WTC11 (cell line): ENCODE measurements at regions not wholly inside any gene's neighbourhood (a gene's known extent, or its start where the extent isn't known, plus 50 kb on each side); places are given as distances from the start of the nearest gene placed in this dataset.

Source experiments
- ATAC-seq: fragments of 200-7000 bp; cut with Tn5 transposase; 2 replicates; pipeline ENCODE4 v1.10.0; 2021; ENCODE audit warnings: mild to moderate bottlenecking, moderate library complexity
- CTCF ChIA-PET: fragments of 300-600 bp; sonication (Branson Sonifier 250); formaldehyde crosslinking; loops from one replicate; lab custom pipeline; 2021; ENCODE audit warnings: antibody characterized with exemption; lab: Charles Lee
- POLR2A ChIA-PET: fragments of 350-600 bp; sonication (Branson Sonifier 250); formaldehyde crosslinking; loops from one replicate; lab custom pipeline; 2021; ENCODE audit warnings: antibody characterized with exemption; lab: Charles Lee
- DNase-seq: peaks from one replicate; pipeline ENCODE4 v3.0.0; 2021; ENCODE audit warnings: low spot score
- H3K27ac Mint-ChIP-seq: 2 replicates; pipeline ENCODE4 v1.8.0; 2021; ENCODE audit warnings: mixed read lengths
- H3K27me3 Mint-ChIP-seq: 2 replicates; pipeline ENCODE4 v1.8.0; 2021; ENCODE audit warnings: low read depth, mild to moderate bottlenecking, moderate library complexity, mixed read lengths
- H3K36me3 Mint-ChIP-seq: 2 replicates; pipeline ENCODE4 v1.8.0; 2021; ENCODE audit warnings: mixed read lengths
- H3K4me1 Mint-ChIP-seq: 2 replicates; pipeline ENCODE4 v1.8.0; 2022; ENCODE audit warnings: mixed read lengths
- H3K4me3 Mint-ChIP-seq: 2 replicates; pipeline ENCODE4 v1.8.0; 2021; ENCODE audit warnings: mild to moderate bottlenecking, moderate library complexity, mixed read lengths
- H3K9me3 Mint-ChIP-seq: 2 replicates; pipeline ENCODE4 v1.8.0; 2021; ENCODE audit warnings: mixed read lengths
- CBFB ChIP-seq: sonication (generic); formaldehyde crosslinking; IDR thresholded peaks from 2 replicates; pipeline ENCODE4 v1.8.1; 2022; ENCODE audit warnings: mild to moderate bottlenecking, low read depth, missing genetic modification reagents
- CREB1 ChIP-seq: sonication (generic); formaldehyde crosslinking; IDR thresholded peaks from 2 replicates; pipeline ENCODE4 v1.8.0; 2023; ENCODE audit warnings: mild to moderate bottlenecking, missing genetic modification reagents
- EMX1 ChIP-seq: fragments of 250-450 bp; sonication (Bioruptor Pico); IDR thresholded peaks from 2 replicates; pipeline ENCODE4 v1.8.0; 2021; ENCODE audit warnings: mild to moderate bottlenecking
- ESRRA ChIP-seq: sonication (generic); formaldehyde crosslinking; IDR thresholded peaks from 2 replicates; pipeline ENCODE4 v1.8.1; 2022; ENCODE audit warnings: mild to moderate bottlenecking, missing genetic modification reagents, borderline replicate concordance
- FOXK1 ChIP-seq: sonication (generic); formaldehyde crosslinking; IDR thresholded peaks from 2 replicates; pipeline ENCODE4 v1.8.0; 2022; ENCODE audit warnings: mild to moderate bottlenecking, moderate library complexity, missing genetic modification reagents
- GABPB1 ChIP-seq: sonication (generic); formaldehyde crosslinking; IDR thresholded peaks from 2 replicates; pipeline ENCODE4 v1.8.1; 2023; ENCODE audit warnings: mild to moderate bottlenecking, missing genetic modification reagents
- HMGA2 ChIP-seq: fragments of 250-450 bp; sonication (Bioruptor Pico); IDR thresholded peaks from 2 replicates; pipeline ENCODE4 v1.4.0; 2021; ENCODE audit warnings: mild to moderate bottlenecking, moderate library complexity
- JUN ChIP-seq: sonication (generic); formaldehyde crosslinking; IDR thresholded peaks from 2 replicates; pipeline ENCODE4 v1.8.0; 2023; ENCODE audit warnings: mild to moderate bottlenecking, missing genetic modification reagents
- NR2C2 ChIP-seq: sonication (generic); formaldehyde crosslinking; IDR thresholded peaks from 2 replicates; pipeline ENCODE4 v1.8.0; 2022; ENCODE audit warnings: mild to moderate bottlenecking, missing genetic modification reagents
- TCF7 ChIP-seq: sonication (generic); formaldehyde crosslinking; IDR thresholded peaks from 2 replicates; pipeline ENCODE4 v1.8.0; 2022; ENCODE audit warnings: mild to moderate bottlenecking, low read depth, missing genetic modification reagents, moderate library complexity
- TP53 ChIP-seq: sonication (generic); formaldehyde crosslinking; IDR thresholded peaks from 2 replicates; pipeline ENCODE4 v1.8.1; 2023; ENCODE audit warnings: mild to moderate bottlenecking, missing genetic modification reagents
- ZNF121 ChIP-seq: sonication (generic); formaldehyde crosslinking; IDR thresholded peaks from 2 replicates; pipeline ENCODE4 v1.8.0; 2023; ENCODE audit warnings: missing genetic modification reagents
- ZNF317 ChIP-seq: sonication (generic); formaldehyde crosslinking; IDR thresholded peaks from 2 replicates; pipeline ENCODE4 v1.8.1; 2023; ENCODE audit warnings: low read depth, mild to moderate bottlenecking, moderate library complexity, missing genetic modification reagents, borderline replicate concordance
- ZNF416 ChIP-seq: fragments of 250-450 bp; sonication (Bioruptor Pico); IDR thresholded peaks from 2 replicates; pipeline ENCODE4 v1.9.0; 2021; ENCODE audit warnings: mild to moderate bottlenecking, inconsistent platforms
- TF ChIP-seq, protein P1 (sequence below): sonication (generic); formaldehyde crosslinking; IDR thresholded peaks from 2 replicates; pipeline ENCODE4 v1.8.0; 2023; ENCODE audit warnings: missing genetic modification reagents, mild to moderate bottlenecking, borderline replicate concordance
- TF ChIP-seq, protein P2 (sequence below): sonication (generic); formaldehyde crosslinking; conservative IDR thresholded peaks from 2 replicates; pipeline ENCODE4 v1.8.1; 2023; ENCODE audit warnings: mild to moderate bottlenecking, low read depth, missing genetic modification reagents, moderate library complexity
- TF ChIP-seq, protein P3 (sequence below): fragments of 250-450 bp; sonication (Bioruptor Pico); IDR thresholded peaks from 2 replicates; pipeline ENCODE4 v1.9.0; 2021; ENCODE audit warnings: mild to moderate bottlenecking, borderline replicate concordance

DNA sequence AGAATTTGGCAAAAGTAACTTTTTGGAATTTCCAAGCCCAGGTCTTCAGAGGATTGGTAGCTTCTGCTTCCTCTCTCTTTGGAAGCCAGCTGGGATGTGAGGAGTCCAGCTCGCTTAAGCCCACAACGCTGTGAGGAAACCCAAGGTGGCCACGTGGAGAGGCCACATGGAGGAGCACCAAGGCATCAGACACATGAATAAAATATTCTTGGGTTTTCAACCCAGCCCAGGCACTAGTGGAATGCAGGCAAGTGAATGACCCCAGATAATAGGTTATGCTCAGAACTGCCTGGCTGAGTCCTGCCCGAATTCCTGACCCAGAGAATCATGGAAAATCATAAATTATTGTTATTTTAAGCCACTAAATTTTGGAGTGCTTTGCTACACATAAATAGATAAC is 119.7 kb upstream of the PARP11 start:
- CTCF ChIA-PET: interaction anchor here (1.2 to 4.1 kb wide), 4 partner anchors 46 to 290 kb away, joined by 3 to 23 read pairs (median 10); no protein-coding TSS in a partner anchor
- Mint-ChIP-seq H3K27ac (no peak overlapping the region), H3K9me3 (no peaks in the 10 kb centered on the region), H3K27me3 (peaks cover 4% of the 10 kb centered on the region; the same call in 1 of the 2 replicates), H3K4me1 (peaks cover 16% of the 10 kb centered on the region), H3K36me3 (no peaks in the 10 kb centered on the region), H3K4me3 (no peak overlapping the region)
- POLR2A ChIA-PET: no interaction called here
- DNase-seq: no peak
- no peak for ATAC-seq
- TF ChIP-seq, protein P1, sequence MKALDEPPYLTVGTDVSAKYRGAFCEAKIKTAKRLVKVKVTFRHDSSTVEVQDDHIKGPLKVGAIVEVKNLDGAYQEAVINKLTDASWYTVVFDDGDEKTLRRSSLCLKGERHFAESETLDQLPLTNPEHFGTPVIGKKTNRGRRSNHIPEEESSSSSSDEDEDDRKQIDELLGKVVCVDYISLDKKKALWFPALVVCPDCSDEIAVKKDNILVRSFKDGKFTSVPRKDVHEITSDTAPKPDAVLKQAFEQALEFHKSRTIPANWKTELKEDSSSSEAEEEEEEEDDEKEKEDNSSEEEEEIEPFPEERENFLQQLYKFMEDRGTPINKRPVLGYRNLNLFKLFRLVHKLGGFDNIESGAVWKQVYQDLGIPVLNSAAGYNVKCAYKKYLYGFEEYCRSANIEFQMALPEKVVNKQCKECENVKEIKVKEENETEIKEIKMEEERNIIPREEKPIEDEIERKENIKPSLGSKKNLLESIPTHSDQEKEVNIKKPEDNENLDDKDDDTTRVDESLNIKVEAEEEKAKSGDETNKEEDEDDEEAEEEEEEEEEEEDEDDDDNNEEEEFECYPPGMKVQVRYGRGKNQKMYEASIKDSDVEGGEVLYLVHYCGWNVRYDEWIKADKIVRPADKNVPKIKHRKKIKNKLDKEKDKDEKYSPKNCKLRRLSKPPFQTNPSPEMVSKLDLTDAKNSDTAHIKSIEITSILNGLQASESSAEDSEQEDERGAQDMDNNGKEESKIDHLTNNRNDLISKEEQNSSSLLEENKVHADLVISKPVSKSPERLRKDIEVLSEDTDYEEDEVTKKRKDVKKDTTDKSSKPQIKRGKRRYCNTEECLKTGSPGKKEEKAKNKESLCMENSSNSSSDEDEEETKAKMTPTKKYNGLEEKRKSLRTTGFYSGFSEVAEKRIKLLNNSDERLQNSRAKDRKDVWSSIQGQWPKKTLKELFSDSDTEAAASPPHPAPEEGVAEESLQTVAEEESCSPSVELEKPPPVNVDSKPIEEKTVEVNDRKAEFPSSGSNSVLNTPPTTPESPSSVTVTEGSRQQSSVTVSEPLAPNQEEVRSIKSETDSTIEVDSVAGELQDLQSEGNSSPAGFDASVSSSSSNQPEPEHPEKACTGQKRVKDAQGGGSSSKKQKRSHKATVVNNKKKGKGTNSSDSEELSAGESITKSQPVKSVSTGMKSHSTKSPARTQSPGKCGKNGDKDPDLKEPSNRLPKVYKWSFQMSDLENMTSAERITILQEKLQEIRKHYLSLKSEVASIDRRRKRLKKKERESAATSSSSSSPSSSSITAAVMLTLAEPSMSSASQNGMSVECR (CRISPR knock-in tag): no peak
- TF ChIP-seq, protein P2, sequence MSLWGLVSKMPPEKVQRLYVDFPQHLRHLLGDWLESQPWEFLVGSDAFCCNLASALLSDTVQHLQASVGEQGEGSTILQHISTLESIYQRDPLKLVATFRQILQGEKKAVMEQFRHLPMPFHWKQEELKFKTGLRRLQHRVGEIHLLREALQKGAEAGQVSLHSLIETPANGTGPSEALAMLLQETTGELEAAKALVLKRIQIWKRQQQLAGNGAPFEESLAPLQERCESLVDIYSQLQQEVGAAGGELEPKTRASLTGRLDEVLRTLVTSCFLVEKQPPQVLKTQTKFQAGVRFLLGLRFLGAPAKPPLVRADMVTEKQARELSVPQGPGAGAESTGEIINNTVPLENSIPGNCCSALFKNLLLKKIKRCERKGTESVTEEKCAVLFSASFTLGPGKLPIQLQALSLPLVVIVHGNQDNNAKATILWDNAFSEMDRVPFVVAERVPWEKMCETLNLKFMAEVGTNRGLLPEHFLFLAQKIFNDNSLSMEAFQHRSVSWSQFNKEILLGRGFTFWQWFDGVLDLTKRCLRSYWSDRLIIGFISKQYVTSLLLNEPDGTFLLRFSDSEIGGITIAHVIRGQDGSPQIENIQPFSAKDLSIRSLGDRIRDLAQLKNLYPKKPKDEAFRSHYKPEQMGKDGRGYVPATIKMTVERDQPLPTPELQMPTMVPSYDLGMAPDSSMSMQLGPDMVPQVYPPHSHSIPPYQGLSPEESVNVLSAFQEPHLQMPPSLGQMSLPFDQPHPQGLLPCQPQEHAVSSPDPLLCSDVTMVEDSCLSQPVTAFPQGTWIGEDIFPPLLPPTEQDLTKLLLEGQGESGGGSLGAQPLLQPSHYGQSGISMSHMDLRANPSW: no peak
- TF ChIP-seq EMX1 (CRISPR knock-in tag) (no peak), JUN (CRISPR knock-in tag) (no peak), NR2C2 (no peak), ZNF121 (CRISPR knock-in tag) (no peak), ZNF317 (CRISPR knock-in tag) (no peak), FOXK1 (CRISPR knock-in tag) (no peak), CREB1 (no peak), GABPB1 (CRISPR knock-in tag) (no peak), TP53 (CRISPR knock-in tag) (no peak), HMGA2 (CRISPR knock-in tag) (no peak), TCF7 (CRISPR knock-in tag) (no peak), CBFB (no peak), ESRRA (no peak), ZNF416 (CRISPR knock-in tag) (no peak)
- TF ChIP-seq, protein P3, sequence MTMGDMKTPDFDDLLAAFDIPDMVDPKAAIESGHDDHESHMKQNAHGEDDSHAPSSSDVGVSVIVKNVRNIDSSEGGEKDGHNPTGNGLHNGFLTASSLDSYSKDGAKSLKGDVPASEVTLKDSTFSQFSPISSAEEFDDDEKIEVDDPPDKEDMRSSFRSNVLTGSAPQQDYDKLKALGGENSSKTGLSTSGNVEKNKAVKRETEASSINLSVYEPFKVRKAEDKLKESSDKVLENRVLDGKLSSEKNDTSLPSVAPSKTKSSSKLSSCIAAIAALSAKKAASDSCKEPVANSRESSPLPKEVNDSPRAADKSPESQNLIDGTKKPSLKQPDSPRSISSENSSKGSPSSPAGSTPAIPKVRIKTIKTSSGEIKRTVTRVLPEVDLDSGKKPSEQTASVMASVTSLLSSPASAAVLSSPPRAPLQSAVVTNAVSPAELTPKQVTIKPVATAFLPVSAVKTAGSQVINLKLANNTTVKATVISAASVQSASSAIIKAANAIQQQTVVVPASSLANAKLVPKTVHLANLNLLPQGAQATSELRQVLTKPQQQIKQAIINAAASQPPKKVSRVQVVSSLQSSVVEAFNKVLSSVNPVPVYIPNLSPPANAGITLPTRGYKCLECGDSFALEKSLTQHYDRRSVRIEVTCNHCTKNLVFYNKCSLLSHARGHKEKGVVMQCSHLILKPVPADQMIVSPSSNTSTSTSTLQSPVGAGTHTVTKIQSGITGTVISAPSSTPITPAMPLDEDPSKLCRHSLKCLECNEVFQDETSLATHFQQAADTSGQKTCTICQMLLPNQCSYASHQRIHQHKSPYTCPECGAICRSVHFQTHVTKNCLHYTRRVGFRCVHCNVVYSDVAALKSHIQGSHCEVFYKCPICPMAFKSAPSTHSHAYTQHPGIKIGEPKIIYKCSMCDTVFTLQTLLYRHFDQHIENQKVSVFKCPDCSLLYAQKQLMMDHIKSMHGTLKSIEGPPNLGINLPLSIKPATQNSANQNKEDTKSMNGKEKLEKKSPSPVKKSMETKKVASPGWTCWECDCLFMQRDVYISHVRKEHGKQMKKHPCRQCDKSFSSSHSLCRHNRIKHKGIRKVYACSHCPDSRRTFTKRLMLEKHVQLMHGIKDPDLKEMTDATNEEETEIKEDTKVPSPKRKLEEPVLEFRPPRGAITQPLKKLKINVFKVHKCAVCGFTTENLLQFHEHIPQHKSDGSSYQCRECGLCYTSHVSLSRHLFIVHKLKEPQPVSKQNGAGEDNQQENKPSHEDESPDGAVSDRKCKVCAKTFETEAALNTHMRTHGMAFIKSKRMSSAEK (CRISPR knock-in tag): no peak
